LoVo (cell line): ENCODE measurements at regions not wholly inside any gene's neighbourhood (a gene's known extent, or its start where the extent isn't known, plus 50 kb on each side); places are given as distances from the start of the nearest gene placed in this dataset.

ENCODE experiments used
- DNase-seq: peaks from one replicate; pipeline ENCODE4 v3.0.0-alpha.2; 2016; ENCODE audit warnings: low spot score

DNA sequence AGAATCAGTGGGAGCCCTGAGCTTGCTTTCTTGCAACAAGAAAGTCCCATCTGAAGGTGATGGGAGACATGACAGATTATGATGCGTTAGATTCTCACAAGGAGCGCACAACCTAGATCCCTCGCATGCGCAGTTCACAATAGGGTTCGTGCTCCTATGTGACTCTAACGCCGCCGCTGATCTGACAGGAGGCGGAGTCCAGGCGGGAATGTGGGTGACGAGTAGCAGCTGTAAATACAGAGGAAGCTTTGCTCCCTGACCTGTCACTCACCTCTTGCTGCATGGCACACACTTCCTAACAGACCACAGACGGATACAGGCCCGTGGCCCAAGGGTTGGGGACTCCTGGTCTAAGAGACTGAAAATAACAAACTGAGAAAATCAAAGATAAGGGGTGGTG lies 1163.4 kb upstream of the AUTS2 start:
- DNase-seq, result no peak

DNA sequence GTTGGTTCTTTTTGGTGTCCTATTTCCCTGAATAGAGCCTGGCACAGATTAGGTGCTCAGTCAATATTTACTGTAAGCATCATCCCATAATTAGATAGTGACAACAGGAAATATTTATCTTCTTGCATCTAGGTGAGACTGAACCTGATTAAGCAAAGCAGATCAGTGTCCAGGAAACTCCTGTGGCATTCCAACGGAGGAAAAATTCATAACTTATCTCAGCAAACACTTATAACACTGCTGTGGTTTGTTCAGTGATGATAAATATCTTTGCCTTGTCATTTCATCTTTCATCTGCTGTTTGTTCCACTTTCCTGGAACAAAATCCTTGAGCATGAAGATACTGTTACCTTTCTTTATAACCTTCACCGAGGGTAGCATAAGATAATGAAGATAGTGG lies 1160.3 kb upstream of the AUTS2 start:
- no peak for DNase-seq

DNA sequence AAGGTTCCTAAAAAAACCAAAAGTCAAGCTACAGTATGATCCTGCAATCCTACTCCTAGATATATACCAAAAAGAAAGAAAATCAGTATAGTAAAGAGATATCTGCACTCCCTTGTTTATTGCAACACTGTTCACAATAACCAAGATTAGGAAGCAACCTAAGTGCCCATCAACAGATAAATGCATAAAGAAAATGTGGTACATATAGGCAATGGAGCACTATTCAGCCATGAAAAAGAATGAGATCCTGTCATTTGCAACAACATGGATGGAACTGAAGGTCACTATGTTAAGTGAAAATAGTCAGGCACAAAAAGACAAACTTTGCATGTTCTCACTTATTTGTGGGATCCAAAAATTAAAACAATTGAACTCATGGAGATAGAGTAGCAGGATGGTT lies 1159.5 kb upstream of the AUTS2 start:
- no peak for DNase-seq

DNA sequence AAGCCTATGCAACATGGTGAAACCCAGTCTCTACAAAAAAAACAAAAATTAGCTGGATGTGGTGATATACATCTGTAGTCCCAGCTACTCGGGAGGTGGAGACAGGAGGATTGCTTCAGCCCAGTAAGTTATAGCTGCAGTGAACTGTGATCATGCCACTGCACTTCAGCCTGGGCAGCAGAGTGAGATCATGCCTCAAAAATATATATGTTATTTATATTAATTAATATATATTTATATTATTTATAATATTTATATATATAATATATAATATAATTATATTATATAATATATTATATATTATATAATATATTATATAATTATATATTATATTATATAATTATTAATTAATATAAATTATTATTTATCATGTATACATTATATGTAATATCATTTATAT lies 1158.4 kb upstream of the AUTS2 start:
- DNase-seq, result no peak

DNA sequence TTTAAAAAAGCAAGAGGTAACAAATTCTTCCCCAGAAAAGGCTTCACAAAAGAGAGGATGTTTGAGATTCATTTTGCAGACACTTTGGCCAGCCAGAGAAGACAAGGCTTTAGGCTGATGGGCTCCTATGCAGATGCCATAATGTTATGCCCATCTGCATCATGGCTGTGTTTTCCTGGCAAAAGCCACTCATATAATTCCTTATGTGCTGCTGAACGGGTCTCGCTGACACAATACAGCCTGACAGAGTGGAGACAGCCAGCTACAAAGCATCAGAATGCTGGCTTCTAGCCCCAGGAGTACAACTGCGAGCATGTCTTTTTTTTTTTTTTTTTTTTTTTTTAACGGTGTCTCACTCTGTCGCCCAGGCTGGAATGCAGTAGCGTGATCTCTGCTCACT lies 1157.4 kb upstream of the AUTS2 start:
- no peak for DNase-seq

DNA sequence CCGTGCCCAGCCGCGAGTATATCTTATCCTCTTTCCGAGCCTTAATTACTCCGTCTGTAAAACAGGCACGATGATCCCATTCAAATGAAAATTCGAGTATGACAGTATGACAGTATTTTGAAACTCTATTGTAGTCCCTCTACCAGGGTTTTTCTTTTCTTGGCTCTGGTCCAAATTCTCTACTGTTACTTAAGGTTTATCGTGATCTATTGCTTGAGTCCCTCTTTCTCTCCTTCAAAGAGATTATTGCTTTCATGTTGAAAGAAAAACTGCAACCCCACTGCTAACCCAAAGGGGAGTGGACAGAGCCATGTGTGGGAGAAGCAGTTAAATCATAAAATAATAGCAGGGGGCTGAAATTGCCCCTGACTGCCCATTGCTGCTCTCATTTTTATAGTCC lies 1156.6 kb upstream of the AUTS2 start:
- DNase-seq, result no peak

DNA sequence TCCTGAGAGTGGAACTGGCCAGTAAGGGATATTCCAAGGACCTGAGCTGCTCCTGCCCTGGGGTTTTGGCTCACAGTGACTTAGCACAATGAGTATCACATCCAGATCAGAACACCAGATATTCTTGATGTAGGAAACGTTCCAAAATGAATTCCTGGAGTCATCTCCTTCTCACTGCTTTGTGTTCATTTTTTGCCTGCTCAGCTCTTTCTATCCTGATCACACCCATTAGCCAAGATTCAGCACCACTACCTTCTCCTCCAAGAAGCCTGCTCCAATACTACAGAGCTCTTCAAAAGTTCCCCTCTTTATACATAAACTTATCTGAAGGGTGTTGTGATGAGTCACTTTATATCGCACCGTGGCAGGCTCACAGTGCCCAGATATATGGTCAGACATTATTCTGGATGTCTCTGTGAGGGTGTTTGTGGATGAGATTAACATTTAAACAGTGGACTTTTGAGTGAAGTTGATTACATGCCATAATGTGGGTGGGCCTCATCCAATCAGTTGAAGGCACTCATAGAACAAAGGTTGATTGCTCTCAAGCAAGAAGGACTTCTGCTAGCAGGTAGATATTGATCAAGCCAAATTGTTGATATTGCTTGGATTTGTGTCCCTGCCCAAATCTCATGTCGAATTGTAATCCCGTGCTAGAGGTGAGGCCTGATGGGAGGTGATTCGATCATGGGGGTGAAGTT lies 1155.2 kb upstream of the AUTS2 start:
- no peak for DNase-seq

DNA sequence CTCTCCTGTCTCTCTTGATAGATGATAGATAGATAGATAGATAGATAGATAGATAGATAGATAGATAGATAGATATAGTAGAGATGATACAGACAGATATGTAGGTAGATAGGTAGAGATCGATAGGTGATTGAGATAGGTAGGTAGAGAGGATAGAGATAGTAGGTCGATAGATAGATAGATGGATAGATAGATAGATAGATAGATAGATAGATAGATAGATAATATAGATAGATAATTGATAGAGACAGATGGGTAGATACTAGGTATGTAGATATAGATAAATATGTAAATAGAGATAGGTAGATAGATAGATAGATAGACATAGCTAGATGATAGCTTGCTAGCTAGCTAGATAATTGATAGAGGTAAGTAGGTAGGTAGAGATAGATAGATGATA lies 1154.2 kb upstream of the AUTS2 start:
- DNase-seq, result no peak

DNA sequence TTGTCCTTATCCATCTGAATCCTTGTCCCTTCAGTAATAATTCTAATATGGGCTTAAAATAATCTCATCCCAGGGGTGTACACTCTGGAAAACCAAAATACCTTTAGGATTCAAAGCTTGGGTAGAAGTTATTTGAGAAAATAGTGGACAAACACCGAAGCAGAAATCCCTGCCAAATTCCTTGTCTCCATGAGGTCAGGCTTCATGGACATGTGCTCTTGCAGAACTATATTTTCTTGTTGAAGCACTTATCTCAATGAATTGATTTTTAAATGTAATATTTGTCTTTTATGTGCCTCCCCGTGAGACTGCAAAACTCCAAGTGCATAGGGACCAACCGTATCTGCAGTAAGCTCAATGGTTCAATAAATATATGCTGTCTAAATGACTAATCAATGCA lies 1153.3 kb upstream of the AUTS2 start:
- no peak for DNase-seq

DNA sequence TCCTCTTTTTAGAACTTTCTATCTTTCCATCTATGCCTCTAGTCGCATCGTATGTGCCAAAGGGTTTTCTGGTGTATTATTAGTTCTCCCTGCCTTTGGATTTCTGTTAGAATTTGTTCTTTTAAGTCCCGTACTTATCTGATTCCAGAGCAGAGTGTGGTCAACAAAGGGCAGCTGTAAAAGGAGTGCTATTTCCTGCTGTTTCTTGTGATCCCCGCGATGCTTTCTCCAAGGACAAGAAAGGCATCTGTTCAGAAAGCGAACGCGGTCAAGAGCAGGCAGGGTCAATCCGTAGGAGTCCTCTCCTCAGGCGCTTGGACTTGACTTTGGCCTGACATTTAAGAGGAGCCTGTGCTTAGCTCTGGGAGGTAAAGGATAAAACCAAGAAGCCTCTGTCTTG lies 1152.1 kb upstream of the AUTS2 start:
- no peak for DNase-seq

DNA sequence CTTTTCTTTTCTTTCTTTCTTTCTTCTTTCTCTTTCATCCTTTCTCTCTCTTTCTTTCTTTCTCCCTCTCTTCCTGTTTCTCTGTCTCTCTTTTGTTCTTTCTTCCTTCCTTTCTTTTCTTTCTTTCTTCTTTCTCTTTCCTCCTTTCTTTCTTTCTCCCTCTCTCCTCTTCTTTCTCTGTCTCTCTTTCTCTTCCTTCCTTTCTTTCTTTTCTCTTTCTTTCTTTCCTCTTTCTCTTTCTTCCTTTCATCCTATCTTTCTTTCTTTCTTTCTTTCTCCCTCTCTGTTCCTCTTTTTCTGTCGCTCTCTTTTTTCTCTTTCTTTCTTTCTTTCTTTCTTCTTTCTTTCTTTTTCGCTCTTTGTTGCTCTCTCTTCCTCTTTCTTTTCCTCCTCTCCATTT lies 1149.2 kb upstream of the AUTS2 start:
- DNase-seq, result no peak

DNA sequence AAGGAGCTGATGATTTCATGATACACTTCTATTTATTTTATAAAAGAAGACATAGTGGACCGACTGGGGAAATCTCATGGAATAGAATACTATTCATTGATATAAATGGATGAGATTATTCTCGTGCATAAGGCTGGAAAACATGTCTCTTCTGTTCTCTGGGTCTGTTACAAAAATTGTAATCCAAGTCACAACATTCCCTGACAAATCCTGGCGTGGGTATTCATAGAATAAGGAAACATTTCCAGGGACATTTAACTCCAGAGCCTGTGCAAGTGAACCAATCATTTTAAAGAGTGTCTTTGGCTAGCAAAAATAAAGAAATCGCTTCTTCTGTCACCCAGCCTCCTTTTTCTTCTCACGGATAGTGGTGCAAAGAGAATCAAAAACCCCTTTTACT lies 1148.5 kb upstream of the AUTS2 start:
- DNase-seq, result no peak

DNA sequence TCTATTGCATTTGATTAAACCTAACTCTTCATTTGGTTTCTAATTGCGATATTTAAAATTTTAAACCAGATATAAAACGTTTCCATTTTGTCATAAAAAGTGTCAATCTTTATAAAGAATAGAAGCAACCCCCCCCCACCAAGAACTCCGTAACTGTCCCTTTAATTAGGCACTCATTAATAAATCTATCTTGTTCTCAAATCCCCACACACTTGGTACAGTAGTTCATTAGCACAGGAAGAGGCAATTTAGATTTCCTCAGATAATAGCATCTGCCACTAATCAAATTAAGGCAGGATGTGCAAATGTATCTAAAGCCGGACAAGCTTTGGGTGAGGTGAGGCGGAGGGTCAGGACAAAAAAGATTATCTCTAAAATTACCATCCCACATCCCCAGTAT lies 1143.3 kb upstream of the AUTS2 start:
- DNase-seq, result no peak

DNA sequence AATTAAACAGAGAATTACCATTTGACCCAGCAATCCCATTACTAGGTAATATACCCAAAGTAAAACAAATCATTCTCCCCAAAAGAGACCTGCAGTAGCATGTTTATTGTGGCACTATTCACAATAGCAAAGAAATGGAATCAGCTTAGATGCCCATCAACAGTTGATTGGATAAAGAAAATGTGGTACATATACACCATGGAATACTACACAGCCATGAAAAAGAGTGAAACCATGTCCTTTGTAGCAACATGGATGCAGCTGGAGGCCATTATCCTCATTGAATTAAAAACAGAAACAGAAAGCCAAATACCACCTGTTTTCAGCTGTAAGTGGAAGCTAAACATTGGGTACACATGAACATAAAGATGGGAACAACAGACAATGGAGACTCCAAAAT lies 1141.8 kb upstream of the AUTS2 start:
- no peak for DNase-seq

DNA sequence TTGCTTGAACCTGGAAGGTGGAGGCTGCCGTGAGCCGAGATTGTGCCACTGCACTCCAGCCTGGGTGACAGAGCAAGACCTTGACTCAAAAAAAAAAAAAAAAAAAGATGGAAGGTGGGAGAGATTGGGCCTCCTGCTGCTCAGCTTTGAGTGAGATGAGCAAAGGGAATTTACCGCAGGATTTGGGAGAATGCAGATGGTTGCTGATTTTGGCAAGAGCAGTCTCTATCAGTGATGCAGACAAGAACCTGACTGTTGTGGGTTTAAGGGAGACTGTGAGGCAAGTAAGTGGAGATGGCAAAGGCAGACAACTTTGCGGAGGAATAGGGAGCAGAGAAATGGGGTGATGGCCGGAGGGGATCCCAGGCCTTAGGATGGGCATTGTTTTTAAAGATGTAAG lies 1140.8 kb upstream of the AUTS2 start:
- DNase-seq, result no peak

DNA sequence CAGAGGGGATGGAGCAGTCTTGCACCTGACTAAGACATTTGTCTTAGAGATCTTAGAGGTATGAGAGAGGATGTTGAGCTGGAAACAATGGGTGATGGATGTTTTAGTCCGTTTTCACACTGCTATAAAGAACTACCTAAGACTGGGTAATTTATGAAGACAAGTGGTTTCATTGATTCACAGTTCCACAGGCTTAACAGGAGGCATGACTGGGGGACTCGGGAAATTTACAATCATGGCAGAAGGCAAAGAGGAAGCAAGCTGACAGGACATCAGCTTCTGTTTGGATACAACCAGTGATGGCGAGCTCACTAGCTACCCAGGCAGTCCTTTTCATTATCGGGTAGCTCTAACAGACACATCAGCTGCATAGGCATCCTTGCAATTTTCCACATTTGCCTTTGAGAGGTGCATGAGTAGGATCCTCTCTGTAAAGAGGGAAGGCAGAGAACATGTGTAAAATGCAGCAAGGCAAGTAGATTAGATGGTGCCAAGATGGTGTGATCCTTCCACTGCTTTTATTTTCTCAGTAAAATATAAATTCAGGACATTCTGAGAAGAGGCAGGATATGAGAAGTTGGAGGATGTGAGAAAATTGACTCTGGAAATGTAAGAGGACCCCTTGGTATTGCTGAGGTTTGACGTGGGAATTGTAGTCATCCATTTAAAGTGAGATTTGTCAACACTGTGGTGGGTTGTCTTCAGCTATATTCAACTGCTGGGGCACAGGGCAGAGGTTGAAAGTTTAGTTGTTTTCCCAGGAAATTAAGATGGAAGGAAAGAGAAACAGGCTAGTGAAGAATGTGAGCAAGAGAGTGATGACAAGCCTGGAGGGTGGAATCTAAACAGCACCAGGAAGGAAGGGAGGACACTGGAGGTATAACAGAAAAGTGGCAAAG lies 1140.0 kb upstream of the AUTS2 start:
- DNase-seq, result no peak

DNA sequence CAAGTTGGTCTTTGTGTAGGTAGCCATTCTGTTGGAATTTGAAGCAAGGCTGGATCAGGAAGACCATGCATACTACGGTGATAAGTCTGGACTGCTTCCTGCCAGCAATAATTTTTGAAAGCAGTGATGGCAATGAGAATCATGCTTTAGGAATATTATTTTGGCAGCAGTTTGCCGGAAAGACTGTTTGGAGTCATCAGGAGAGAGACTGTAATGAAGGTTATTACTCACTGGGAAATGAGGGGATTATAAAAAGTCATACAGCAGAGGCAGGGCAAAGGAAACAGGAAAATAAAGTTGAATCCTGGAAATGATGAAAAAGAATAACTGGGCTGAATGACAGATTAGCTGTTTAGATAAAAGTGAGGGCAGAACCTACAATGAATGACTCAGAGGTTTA lies 1136.8 kb upstream of the AUTS2 start:
- DNase-seq, result no peak

DNA sequence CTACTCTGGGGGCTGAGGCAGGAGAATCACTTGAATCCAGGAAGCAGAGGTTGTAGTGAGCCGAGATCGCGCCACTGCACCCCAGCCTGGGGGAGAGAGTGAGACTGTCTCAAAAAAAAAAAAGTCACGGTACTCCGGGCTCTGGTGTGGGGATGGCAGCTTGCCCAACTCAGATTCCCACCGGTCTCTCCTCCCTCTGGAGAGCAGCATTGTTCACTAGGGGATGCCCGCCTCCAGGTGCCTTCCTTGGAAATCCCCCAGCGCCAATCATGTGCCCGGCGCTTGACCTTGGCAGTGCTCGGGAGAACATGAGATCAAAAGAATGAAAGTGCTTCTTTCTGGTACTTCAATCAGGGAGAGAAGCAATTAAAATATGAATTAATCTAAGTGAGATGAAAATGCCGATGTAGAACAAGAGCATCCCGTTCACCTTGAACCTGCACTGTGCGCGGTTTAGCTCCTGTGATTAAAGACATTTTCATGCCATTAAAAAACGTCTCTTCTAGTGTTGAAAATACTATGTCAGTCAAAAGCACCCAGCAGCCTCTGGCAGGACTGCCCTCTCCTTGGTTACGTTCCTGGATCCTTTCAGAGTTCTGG lies 1127.3 kb upstream of the AUTS2 start:
- DNase-seq, result no peak

DNA sequence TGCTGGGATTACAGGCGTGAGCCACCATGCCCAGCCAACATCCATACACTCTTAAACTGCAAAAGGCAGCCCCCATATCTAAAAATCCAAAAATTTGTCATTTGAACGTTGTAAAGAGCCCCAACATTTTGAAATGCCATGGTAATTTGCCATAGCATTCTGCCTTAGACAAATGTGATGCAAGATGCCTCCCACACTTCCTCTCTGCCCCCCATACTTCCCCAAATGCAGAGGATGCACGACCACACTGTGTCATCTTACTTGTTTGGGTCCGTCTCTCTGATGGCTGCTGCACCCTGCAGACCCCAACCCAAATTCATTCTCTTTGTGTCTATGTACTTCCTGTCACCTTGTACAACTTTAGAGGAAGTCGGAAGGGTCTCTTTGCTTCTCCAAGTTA lies 1125.6 kb upstream of the AUTS2 start:
- no peak for DNase-seq

DNA sequence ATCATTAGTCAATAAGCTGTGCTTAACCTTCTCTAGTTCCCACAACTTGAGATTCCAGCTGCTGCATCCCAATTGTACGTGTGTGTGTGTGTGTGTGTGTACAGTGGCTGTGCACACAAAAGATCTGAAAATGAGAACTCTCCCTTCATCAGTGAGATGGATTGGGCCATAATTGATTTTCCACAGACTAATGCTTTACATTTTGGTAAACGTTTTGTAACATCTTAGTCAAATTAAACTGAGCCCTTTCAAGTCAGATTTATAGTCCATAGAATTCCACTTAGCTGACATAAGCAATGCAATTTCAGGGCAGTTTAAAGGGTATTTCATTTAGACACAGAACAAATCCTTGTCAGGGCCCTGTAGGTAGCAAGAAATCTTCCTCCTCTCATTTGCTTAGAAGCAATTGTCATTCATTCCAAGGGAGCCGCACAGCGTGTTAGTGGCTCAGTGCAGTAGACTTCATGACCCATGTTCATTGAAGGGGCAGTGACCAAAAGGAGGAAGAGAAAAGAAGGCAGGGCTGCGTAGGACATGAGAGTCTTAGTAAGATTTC lies 1123.5 kb upstream of the AUTS2 start:
- DNase-seq, result no peak

DNA sequence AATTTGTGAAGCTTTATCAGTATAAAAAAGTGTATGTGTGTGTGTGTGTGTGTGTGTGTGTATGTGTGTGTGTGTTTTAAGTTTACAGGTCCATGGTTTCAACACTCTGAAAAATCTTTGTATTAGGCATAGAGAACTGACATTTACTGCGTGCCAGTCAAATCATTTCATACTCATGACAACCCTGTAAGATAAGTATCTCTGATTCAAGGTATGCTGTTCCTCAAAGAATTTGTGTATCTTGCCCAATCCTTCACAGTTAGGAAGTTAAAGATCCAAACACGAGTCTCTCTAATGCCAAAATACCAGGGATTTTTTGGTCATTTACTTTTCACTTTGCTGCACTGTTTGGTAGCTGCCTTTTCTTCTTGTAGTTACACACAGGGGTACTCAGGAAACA lies 1121.3 kb upstream of the AUTS2 start:
- DNase-seq, result no peak

DNA sequence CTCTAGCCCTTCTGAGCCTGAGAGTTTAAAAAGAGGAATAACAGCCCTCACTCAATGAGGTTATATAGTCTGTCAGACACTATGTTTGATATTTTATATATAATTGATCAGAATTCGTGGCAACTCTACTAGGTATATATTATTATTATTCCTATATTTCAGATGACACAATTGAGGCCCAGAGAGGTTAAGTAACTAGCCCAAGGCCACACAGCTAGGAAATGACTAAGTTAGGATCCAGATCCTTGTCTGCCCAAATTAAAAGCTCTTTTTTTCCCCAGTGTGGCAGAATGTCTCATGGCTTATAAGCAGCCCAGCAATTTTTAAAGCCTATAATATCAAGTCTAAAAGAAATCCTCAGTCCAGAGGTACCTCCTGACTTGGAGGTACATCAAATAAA lies 1119.9 kb upstream of the AUTS2 start:
- no peak for DNase-seq

DNA sequence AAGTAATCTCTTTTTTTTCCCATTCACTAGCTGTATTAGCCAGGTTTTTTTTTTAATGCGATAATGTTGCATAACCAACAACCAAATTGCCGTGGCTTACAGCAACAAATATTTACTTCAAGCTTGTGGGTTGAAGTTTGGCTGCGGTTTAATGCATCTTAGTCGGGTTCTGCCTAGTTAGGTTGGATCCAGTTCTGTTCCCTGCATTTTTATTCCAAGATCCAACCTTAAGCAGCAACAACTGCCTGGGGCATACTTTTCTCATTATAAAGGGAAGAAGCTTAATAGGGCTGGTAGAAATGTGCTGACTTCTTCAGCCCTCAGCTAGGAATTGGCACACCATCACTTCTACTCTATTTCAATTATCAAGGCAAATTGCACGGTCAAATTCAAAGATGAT lies 1115.5 kb upstream of the AUTS2 start:
- DNase-seq, result no peak
